Body of pancreas (tissue), 4 donors: ENCODE measurements at regions not wholly inside any gene's neighbourhood (a gene's known extent, or its start where the extent isn't known, plus 50 kb on each side); places are given as distances from the start of the nearest gene placed in this dataset.

ENCODE experiments used
- POLR2A ChIP-seq, 3 donors: fragments of 450-650 bp; IDR thresholded peaks; one replicate each; pipeline ENCODE4 v1.6.1; 2016; ENCODE audit warnings: antibody characterized with exemption in 3 of 3, mild to moderate bottlenecking in 2 of 3
- TF ChIP-seq, protein P1 (sequence below), 7 experiments: fragments of 450-650 bp in 4 of 7; fragments of 200-600 bp in 3 of 7; sonication (generic) in 3 of 7; IDR thresholded peaks; one replicate each; pipeline ENCODE4 v1.5.1; 2016 to 2019; ENCODE audit warnings: antibody characterized with exemption in 7 of 7

- TF ChIP-seq POLR2A (IDR thresholded peaks at IDR 0.05): no peak
- TF ChIP-seq, protein P1, sequence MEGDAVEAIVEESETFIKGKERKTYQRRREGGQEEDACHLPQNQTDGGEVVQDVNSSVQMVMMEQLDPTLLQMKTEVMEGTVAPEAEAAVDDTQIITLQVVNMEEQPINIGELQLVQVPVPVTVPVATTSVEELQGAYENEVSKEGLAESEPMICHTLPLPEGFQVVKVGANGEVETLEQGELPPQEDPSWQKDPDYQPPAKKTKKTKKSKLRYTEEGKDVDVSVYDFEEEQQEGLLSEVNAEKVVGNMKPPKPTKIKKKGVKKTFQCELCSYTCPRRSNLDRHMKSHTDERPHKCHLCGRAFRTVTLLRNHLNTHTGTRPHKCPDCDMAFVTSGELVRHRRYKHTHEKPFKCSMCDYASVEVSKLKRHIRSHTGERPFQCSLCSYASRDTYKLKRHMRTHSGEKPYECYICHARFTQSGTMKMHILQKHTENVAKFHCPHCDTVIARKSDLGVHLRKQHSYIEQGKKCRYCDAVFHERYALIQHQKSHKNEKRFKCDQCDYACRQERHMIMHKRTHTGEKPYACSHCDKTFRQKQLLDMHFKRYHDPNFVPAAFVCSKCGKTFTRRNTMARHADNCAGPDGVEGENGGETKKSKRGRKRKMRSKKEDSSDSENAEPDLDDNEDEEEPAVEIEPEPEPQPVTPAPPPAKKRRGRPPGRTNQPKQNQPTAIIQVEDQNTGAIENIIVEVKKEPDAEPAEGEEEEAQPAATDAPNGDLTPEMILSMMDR (IDR thresholded peaks at IDR 0.05): no peak
Measured at GRCh38 chr2:7767902-7768301, 850.7 kb downstream of the RNF144A start.
